Activated naive CD8-positive, alpha-beta T cell (primary cell): ENCODE measurements at regions not wholly inside any gene's neighbourhood (a gene's known extent, or its start where the extent isn't known, plus 50 kb on each side); places are given as distances from the start of the nearest gene placed in this dataset.
"Not testable (repeated sequence)": the region's sequence is repeated elsewhere in the genome, so short reads cannot be mapped to it uniquely, and the experiment has no call there.

Experiments used
- H3K27ac Mint-ChIP-seq: one replicate; pipeline ENCODE4 v1.8.0; 2021; ENCODE audit warnings: mixed read lengths
- H3K27me3 Mint-ChIP-seq: one replicate; pipeline ENCODE4 v1.8.0; 2021; ENCODE audit warnings: mixed read lengths
- H3K36me3 Mint-ChIP-seq: one replicate; pipeline ENCODE4 v1.8.0; 2021; ENCODE audit warnings: mixed read lengths
- H3K4me1 Mint-ChIP-seq: one replicate; pipeline ENCODE4 v1.8.0; 2021; ENCODE audit warnings: low read depth, mixed read lengths
- H3K4me3 Mint-ChIP-seq: one replicate; pipeline ENCODE4 v1.8.0; 2021; ENCODE audit warnings: mild to moderate bottlenecking, mixed read lengths
- H3K9me3 Mint-ChIP-seq: one replicate; pipeline ENCODE4 v1.8.0; 2021; ENCODE audit warnings: low read depth, mixed read lengths

DNA sequence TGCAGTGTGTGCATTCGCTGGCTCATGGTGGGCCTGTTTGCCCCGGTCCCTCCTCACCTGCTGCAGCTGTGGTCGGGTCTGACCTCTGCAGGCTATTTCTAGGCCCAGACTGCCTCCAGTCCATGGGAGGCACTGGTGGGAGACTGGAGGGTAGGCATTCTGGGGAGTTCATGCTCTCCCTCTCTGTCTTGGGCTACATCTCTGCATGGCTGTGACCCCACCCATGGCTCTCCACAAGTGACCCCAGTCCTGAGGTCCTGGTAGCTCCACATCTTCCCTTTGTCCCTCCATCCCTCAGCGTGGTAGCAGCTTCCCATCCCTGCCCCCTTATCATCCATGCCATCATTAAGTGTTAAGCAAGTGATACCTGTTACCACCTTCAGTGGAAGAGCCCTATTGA lies 107.8 kb upstream of the SEC14L1 start:
- Mint-ChIP-seq H3K4me3 (no peak overlapping the region), H3K9me3 (no peaks in the 10 kb centered on the region), H3K27me3 (peaks cover 6% of the 10 kb centered on the region), H3K27ac (no peak overlapping the region), H3K36me3 (no peaks in the 10 kb centered on the region), H3K4me1 (no peaks in the 10 kb centered on the region)

GRCh38 chr17:77033892-77034404 lies 106.8 kb upstream of the SEC14L1 start:
- no peaks in the 10 kb centered on the region for H3K4me1 Mint-ChIP-seq
- no peak overlapping the region for H3K27ac Mint-ChIP-seq
- H3K27me3 Mint-ChIP-seq, result peaks cover 6% of the 10 kb centered on the region
- no peak overlapping the region for H3K4me3 Mint-ChIP-seq
- no peaks in the 10 kb centered on the region for H3K36me3 Mint-ChIP-seq
- H3K9me3 Mint-ChIP-seq, result no peaks in the 10 kb centered on the region

- H3K4me3 Mint-ChIP-seq, result no peak overlapping the region
- H3K9me3 Mint-ChIP-seq, result no peaks in the 10 kb centered on the region
- no peaks in the 10 kb centered on the region for H3K36me3 Mint-ChIP-seq
- peaks cover 6% of the 10 kb centered on the region for H3K27me3 Mint-ChIP-seq
- no peaks in the 10 kb centered on the region for H3K4me1 Mint-ChIP-seq
- no peak overlapping the region for H3K27ac Mint-ChIP-seq
Measured at GRCh38 chr17:77034677-77035424, 105.9 kb upstream of the SEC14L1 start.

- H3K9me3 Mint-ChIP-seq, result no peaks in the 10 kb centered on the region
- no peak overlapping the region for H3K4me3 Mint-ChIP-seq
- H3K36me3 Mint-ChIP-seq, result no peaks in the 10 kb centered on the region
- no peak overlapping the region for H3K27ac Mint-ChIP-seq
- no peaks in the 10 kb centered on the region for H3K4me1 Mint-ChIP-seq
- H3K27me3 Mint-ChIP-seq, result peaks cover 6% of the 10 kb centered on the region
Measured at GRCh38 chr17:77035526-77035925, 105.2 kb upstream of the SEC14L1 start.

DNA sequence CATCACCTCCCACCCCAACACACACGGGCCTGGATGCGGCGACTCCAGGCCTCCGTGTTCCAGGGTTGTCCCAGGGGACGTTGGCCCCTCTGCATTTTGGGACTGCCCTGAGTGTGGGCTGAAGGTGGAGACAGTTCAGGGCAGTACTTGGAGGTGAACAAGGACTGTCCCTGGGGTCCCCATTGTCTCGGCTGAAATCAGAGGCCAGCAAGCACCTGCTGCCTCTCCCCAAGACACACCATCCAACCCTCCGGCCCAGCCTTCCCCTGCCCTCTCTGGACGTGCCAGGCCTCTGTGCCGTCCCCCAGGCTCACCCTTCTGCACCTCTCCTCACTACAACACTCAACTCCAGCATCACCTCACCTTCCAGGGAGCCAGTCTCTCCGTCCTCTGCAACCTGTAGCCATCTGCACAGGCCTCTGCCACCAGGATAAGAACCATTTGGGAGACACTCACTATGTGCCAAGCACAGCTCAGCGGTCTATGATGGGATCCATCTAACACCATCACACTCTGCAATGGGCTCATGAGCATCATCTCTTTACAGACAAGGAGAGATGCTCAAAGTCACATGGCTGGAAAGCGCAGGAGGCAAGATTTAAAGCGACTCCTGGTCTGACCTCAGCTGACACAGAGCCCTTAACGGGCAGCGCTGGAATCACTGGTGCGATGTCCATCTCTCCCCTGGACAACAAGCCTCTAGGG lies 104.5 kb upstream of the SEC14L1 start:
- peaks cover 6% of the 10 kb centered on the region for H3K27me3 Mint-ChIP-seq
- no peaks in the 10 kb centered on the region for H3K4me1 Mint-ChIP-seq
- H3K27ac Mint-ChIP-seq, result no peak overlapping the region
- no peaks in the 10 kb centered on the region for H3K36me3 Mint-ChIP-seq
- no peak overlapping the region for H3K4me3 Mint-ChIP-seq
- H3K9me3 Mint-ChIP-seq, result no peaks in the 10 kb centered on the region

DNA sequence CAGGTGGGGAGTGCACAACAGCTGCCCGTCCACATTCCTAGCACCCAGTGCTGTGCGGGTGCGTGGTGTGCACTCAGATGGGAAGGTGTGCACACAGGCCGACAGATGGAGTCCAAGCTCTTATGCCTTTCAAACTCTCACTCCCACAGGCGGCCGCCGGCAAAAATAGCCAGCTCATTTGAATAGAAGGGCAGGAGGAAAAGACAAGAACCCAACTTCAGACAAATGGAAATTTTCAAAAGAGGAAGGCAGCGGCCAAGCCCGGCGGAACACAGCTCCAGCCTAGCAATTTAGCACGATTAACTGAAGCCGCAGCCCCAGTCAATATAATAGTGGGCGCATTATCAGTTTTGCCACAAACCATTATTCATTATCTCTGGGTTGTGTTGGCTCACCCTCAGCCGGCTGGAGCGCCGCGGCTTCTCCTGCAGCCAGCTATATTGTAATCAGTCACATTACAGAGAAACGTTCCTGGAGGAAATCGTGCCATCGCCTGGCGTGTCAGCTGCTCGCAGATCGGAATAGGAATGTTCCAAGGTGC lies 103.9 kb upstream of the SEC14L1 start:
- no peak overlapping the region for H3K4me3 Mint-ChIP-seq
- H3K27ac Mint-ChIP-seq, result no peak overlapping the region
- H3K27me3 Mint-ChIP-seq, result peaks cover 6% of the 10 kb centered on the region
- H3K4me1 Mint-ChIP-seq, result no peaks in the 10 kb centered on the region
- no peaks in the 10 kb centered on the region for H3K36me3 Mint-ChIP-seq
- H3K9me3 Mint-ChIP-seq, result no peaks in the 10 kb centered on the region

DNA sequence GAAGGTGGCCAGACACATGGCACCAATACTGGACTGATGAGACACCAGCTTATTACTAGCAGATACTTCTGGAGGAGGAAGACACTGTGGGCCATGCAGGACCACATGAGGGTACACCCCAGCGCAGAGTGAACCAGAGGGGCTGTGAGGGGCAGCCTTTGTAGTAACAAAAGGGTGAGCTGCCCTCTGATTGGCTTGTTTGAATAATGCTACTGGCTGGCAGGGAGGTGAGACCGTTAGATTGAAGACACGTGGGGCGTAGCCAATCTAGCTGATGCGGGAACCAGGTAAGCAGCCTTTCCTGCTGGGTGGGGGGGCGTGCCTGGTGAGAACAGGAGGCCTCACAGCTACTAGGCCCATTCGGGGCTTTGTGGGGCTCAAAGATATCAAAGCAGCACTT lies 102.8 kb upstream of the SEC14L1 start:
- H3K27me3 Mint-ChIP-seq, result peaks cover 6% of the 10 kb centered on the region
- no peak overlapping the region for H3K4me3 Mint-ChIP-seq

GRCh38 chr17:77038884-77039555 lies 101.7 kb upstream of the SEC14L1 start:
- no peaks in the 10 kb centered on the region for H3K9me3 Mint-ChIP-seq
- no peaks in the 10 kb centered on the region for H3K36me3 Mint-ChIP-seq
- peaks cover 6% of the 10 kb centered on the region for H3K27me3 Mint-ChIP-seq
- H3K4me1 Mint-ChIP-seq, result no peaks in the 10 kb centered on the region
- no peak overlapping the region for H3K27ac Mint-ChIP-seq
- no peak overlapping the region for H3K4me3 Mint-ChIP-seq

More for the DNA sequence above, 102.8 kb upstream of the SEC14L1 start:
- Mint-ChIP-seq H3K4me1 (no peaks in the 10 kb centered on the region), H3K36me3 (no peaks in the 10 kb centered on the region), H3K27ac (no peak overlapping the region), H3K9me3 (no peaks in the 10 kb centered on the region)

DNA sequence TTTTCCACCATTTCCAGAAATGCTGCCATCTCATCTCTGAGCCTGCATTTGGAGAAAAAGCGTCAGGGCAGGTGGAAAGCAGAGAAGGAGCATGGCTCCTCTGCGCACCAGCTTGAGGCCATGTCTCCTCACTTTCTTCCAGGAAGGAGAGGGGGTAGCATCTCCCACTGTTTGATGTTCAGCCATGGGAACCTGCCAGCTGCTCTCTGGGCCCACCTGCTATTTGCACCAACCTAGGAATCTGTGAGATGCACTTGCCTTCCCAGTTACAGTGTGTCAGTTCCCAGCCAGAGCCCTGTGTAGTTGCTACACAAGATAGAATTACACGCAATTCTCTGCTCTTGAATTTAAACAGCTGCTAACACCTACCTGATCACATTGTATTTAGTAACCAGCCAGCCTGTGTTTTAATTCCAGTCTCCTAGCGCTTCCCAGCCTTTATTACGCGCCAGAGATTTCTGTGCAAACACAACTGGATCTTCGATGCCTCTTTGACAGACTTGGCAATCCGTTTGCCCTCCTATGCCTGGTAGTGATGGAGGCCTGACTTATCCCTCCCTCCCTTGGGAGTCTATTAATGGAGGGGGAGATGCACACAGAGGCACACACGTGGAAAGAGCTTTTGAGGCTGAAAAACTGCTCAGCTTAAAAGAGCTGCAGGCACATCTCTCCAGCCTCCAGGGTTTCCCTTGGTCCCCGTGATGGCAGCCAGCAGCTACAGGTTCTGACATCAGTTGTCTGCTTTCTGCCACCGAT lies 98.1 kb upstream of the SEC14L1 start:
- Mint-ChIP-seq H3K4me3 (no peak overlapping the region), H3K27ac (no peak overlapping the region), H3K4me1 (no peaks in the 10 kb centered on the region), H3K27me3 (no peaks in the 10 kb centered on the region), H3K36me3 (no peaks in the 10 kb centered on the region), H3K9me3 (no peaks in the 10 kb centered on the region)

GRCh38 chr17:77045441-77046041 lies 95.2 kb upstream of the SEC14L1 start:
- Mint-ChIP-seq H3K27me3 (no peaks in the 10 kb centered on the region), H3K36me3 (no peaks in the 10 kb centered on the region), H3K4me3 (no peak overlapping the region), H3K4me1 (no peaks in the 10 kb centered on the region), H3K9me3 (no peaks in the 10 kb centered on the region), H3K27ac (no peak overlapping the region)

GRCh38 chr17:77049440-77049839 lies 91.3 kb upstream of the SEC14L1 start:
- Mint-ChIP-seq H3K9me3 (no peaks in the 10 kb centered on the region), H3K4me1 (no peaks in the 10 kb centered on the region), H3K27ac (no peak overlapping the region), H3K27me3 (peaks cover 2% of the 10 kb centered on the region), H3K4me3 (no peak overlapping the region), H3K36me3 (no peaks in the 10 kb centered on the region)

GRCh38 chr17:77050901-77051300 lies 89.9 kb upstream of the SEC14L1 start:
- not testable (repeated sequence) for H3K36me3 Mint-ChIP-seq, H3K9me3 Mint-ChIP-seq, H3K27me3 Mint-ChIP-seq, H3K4me3 Mint-ChIP-seq, H3K4me1 Mint-ChIP-seq, H3K27ac Mint-ChIP-seq

GRCh38 chr17:77054936-77055335 lies 85.8 kb upstream of the SEC14L1 start:
- Mint-ChIP-seq H3K27me3 (peaks cover 11% of the 10 kb centered on the region), H3K9me3 (no peaks in the 10 kb centered on the region), H3K4me1 (peaks cover 1% of the 10 kb centered on the region), H3K4me3 (no peak overlapping the region), H3K36me3 (no peaks in the 10 kb centered on the region), H3K27ac (no peak overlapping the region)

- peaks cover 11% of the 10 kb centered on the region for H3K27me3 Mint-ChIP-seq
- no peak overlapping the region for H3K27ac Mint-ChIP-seq
- no peaks in the 10 kb centered on the region for H3K9me3 Mint-ChIP-seq
- H3K4me1 Mint-ChIP-seq, result peaks cover 1% of the 10 kb centered on the region
- no peak overlapping the region for H3K4me3 Mint-ChIP-seq
- H3K36me3 Mint-ChIP-seq, result no peaks in the 10 kb centered on the region
Measured at GRCh38 chr17:77055453-77055852, 85.3 kb upstream of the SEC14L1 start.
